GM12891 (cell line): ENCODE measurements at regions not wholly inside any gene's neighbourhood (a gene's known extent, or its start where the extent isn't known, plus 50 kb on each side); places are given as distances from the start of the nearest gene placed in this dataset.

ENCODE experiments used
- POLR2A ChIP-seq: IDR thresholded peaks from 2 replicates; pipeline ENCODE4 v1.6.1; 2011; ENCODE audit warnings: low read depth, low read length, control low read depth
- POLR2AphosphoS5 ChIP-seq: IDR thresholded peaks from 2 replicates; pipeline ENCODE4 v1.6.1; 2011; ENCODE audit warnings: low read depth, low read length, control low read depth
- POU2F2 ChIP-seq: IDR thresholded peaks from 2 replicates; pipeline ENCODE4 v1.6.1; 2011; ENCODE audit warnings: low read depth, mild to moderate bottlenecking, control low read depth, low read length, moderate library complexity
- SPI1 ChIP-seq: IDR thresholded peaks from 2 replicates; pipeline ENCODE4 v1.6.1; 2011; ENCODE audit warnings: low read depth, low read length, control low read depth
- TAF1 ChIP-seq: IDR thresholded peaks from 2 replicates; pipeline ENCODE4 v1.6.1; 2011; ENCODE audit warnings: low read depth, low read length, control low read depth

GRCh38 chr4:71267244-71267643 lies 71.6 kb upstream of the SLC4A4 start:
- TF ChIP-seq POLR2A (no peak), POLR2AphosphoS5 (no peak), POU2F2 (no peak), TAF1 (no peak), SPI1 (no peak)
